GM18505 (cell line): ENCODE measurements at regions not wholly inside any gene's neighbourhood (a gene's known extent, or its start where the extent isn't known, plus 50 kb on each side); places are given as distances from the start of the nearest gene placed in this dataset.

ENCODE experiments used
- ATAC-seq: cut with Tn5 transposase; IDR thresholded peaks from one replicate; pipeline ENCODE4 v1.9.1; 2021; ENCODE audit not compliant: unreplicated experiment
- POLR2A ChIP-seq: IDR thresholded peaks from 4 replicates; pipeline ENCODE4 v1.6.1; 2011; ENCODE audit warnings: borderline replicate concordance; ENCODE audit not compliant: insufficient read depth, insufficient read length; ENCODE audit errors: extremely low read depth

DNA sequence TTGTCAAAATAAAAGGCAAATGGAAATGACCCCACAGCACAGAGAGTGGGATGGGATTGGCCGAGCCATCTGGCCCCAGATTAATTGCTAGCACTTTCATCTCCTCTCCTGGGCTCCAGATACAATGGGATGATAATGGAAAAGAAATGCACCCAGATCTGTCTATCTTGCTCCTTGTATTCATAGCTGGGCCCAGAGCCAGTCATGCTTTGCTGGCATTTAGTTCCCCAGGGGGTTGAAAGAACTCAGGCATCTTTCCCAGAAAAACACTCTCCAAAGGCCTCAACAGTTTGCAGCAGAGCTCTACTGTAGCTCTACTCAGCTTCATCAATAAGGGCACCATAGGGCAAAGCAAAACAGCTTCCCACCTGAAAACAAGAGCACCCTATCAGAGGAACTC, 116.0 kb upstream of the FOXA2 start:
- no peak for TF ChIP-seq POLR2A
- ATAC-seq, result no peak

DNA sequence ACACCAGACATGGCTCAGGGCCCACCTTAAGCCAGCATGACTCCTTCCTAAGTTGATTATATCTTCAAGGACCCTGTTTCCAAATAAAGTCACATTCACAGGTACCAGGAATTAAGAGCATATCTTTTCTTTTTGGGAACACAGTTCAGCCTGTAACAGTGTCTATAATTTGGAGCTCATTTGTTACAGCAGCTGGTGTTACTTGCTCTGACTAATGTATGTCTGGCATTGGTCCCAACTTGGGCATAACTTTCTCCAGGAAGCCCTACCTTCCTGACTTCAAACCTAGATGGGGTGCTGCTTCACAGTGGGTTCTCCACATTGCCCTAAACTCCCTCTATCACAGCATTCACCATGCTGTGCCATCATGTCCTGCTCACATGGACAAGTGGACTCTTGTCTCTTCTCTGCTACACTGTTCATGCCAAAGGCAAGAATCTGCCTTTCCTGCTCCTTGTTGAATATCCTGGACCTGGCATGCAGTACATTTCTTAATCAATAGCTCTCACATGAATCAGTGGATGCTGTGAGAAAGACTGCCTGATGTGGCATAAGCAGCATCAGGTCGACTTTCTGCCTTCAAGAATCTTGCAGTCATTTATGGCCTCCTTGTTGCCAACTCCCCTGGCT, 117.4 kb upstream of the FOXA2 start:
- TF ChIP-seq POLR2A, result no peak
- ATAC-seq, result no peak

DNA sequence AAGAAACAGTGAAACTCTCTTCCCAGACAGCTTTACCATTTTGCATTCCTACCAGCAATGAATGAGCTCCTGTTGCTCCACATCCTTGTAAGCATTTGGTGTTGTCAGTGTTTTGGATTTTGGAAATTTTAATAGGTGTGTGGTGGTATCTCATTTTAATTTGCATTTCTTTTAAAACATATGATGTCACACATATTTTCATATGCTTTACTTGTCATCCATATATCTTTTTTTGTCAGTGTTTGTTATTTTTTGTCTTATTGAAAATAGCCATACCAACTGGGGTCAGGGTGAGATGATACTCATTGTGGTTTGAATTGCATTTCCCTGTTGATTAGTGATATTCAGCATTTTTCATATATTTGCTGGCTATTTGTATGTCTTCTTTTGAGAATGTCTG, 119.5 kb upstream of the FOXA2 start:
- no peak for ATAC-seq
- no peak for TF ChIP-seq POLR2A

DNA sequence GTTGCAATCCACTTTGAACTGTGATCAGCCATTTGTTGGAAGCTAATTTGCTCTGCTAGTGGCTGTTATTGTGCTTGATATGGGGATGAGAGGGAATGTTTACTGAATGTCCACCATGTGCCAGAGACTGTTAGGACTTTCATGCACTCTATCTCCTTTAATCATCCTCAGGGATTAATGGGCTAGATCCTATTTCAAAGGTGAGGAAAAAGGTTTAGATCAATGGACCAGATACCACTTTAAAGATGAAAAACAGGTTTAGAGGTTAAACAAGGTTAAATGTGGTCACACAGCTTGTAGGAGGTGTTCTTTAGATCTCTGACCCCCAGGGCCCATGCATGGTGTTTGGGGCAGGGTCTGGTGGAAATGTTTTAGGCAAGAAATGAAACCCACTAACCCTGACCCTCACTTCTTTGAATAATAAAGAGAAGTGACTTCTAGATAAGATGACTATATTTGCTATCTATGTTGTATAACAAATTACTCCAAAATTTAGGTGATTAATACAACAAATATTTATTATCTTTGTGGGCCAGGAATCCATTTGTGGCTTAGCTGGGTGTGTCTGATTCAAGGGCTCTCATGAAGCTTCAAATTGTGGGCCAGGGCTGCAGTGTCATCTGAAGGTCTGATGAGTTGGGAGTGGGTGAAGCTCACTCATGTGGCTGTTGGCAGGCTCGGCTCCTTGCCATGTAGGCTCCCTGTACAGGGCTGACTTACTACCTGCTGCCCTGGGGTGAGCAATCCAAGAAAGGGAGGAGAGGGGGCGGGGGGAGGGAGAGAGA, 127.8 kb upstream of the FOXA2 start:
- no peak for ATAC-seq
- TF ChIP-seq POLR2A, result no peak

DNA sequence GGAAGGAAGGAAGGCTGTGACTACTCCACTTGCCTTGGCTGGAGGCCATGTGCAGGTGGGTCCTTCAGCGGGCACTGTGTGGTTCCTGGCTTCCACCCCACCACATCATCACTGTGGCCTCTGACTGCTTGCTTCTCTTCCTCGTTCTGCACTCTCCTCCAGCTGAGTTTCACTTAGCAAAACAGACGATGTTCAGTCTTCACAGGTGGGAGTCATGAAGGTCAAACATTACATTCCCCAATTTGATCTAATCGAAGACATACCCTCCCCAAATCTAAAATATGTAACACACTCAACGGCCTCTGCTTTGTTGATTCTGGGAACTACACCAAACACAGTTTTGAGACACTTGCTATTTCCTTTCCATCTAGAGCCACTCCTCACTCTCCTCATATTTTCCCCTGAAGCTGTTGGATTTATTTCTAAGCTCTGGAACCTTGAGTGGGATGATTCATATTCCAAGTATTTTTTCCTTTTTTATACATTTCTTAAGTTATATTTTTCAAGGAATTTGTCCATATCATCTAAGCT, 132.5 kb upstream of the FOXA2 start:
- no peak for ATAC-seq
- no peak for TF ChIP-seq POLR2A

DNA sequence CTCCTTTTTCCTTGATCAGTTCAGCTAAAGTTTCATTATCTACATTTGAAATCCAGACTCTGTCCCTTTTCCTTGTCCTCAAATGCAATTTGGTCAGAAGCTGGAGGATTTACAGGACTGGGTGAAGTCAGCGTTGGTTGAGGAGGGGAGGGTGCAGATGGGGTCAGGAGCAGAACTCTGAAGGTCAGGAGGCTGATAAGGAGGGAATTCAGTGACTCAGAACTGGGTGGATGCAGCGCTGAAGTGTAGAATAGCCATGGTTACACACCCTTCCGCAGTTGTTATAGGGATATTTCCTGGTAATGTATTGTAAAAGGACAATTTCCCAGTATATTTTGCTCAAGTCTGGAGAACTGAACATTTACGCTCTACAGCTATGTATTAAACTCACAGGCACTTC, 133.1 kb upstream of the FOXA2 start:
- ATAC-seq, result no peak
- TF ChIP-seq POLR2A, result no peak

DNA sequence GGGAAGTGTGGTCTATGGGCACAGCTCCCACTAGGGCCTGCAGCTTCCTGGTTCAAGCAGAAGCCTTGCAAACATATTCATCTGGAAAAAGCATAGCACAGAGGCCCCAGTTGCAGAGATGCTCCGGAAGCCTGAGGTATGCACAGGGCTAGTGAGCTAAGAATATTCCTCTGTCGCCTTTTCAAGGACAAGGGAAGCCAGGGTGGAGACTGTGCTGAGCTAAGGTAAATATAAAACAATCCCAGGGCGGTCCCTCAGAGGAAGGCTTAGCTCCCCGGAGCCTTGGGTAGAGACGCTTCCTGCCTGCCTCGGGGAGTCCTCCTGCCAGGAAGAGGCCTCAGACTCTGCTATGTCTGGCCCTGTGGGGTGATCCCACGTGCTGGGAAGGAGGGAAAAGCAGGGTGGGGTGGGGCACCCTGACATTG, 134.8 kb upstream of the FOXA2 start:
- no peak for TF ChIP-seq POLR2A
- no peak for ATAC-seq

DNA sequence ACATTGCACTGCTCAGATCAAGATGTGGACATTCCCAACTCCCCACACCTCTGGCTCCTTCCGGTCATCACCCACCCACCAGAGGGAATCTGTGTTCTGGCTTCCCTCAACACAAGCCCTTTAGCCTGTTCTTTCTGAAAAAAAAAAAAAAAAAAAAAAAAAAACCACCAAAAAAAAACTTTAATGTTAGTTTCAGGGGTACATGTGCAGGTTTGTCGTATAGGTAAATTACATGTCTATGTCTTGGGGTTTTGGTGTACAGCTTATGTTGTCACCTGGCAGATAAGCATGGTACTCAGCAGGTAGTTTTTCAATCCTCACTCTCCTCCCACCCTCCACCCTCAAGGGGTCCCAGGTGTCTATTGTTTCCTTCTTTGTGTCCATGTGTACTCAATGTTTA, 135.8 kb upstream of the FOXA2 start:
- ATAC-seq, result no peak
- no peak for TF ChIP-seq POLR2A

DNA sequence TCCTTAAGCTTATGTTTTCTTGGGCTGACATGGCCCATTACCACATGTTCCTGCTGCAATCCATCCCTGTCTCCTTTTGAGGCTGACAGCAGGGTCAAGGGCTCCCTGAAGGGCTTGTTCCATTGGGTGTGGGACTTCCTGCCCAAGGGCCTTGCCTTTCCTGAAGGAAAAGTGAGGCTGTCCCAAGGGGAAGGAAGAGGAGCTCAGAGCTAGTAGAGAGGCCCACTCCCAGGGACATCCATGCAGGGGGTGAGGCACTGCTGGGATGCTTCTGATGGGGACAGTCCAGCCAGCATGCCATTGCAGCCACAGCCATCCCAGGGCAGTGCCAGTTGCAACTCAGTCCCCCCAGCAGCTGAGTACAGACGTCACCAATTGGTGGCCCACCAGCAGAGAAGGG, 138.4 kb upstream of the FOXA2 start:
- TF ChIP-seq POLR2A, result no peak
- no peak for ATAC-seq

DNA sequence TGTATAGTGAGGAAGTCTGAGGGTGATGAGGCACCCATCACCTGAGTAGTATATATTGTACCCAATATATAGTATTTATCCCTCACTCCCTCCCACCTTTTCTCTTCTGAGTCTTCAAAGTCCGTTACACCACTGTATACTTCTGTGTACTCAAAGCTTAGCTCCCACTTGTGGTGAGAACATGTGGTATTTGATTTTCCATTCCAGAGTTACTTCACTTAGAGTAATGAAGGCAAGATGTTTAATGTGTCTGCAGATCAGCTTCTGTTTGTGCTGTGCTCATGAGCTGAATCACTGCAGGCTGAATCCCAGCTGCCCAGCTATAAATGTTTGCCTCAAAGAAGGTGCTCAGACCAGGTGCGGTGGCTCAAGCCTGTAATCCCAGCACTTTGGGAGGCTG, 139.3 kb upstream of the FOXA2 start:
- ATAC-seq, result no peak
- no peak for TF ChIP-seq POLR2A

DNA sequence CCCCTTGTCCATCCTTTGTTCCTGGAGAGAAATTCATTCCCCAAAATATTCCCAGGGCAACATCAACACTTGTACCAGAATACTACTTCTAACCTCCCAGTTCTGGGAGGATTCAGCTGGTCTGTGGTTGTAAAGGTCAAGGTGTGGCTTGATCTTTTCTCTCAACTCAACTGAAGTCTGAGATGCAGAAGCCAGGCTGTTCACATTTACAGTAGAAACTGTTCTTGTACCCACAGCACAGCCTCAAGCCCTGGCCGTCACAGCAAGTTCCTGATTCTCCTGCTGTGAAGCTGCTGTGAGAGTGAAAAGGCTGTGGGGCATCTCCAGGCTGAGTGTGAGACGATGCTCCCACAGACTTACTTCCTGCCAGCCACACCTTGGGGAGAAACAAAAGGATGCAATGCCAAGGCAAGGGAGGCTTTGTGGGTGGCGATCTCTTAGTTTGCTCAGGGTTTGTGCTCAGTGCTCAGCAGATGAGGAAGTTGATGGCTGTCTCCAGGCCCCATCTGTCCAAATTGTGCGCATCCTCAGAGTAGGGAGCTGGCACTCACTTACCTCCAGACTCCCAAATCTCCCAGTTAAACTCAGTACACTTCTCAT, 143.9 kb upstream of the FOXA2 start:
- ATAC-seq, result no peak
- TF ChIP-seq POLR2A, result no peak

DNA sequence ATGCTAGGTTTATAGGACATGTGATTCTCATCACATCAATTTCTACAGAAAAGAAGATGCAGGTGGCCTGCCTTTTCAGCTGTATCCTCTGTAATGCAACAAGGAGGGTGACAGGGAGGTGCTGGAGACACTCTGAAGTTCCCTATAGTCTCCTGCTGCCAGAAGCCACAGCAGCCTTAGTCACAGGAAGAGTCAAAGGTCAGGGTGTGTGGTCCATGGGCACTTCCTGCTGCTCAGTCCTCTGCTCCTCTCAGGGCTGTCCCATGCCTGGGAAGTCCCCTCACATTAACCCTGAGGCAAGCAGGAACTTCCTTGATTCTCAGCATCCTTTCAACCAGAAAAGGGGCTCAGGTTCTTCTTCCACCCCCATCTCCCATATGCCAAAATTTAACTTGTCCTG, 144.8 kb upstream of the FOXA2 start:
- ATAC-seq, result no peak

DNA sequence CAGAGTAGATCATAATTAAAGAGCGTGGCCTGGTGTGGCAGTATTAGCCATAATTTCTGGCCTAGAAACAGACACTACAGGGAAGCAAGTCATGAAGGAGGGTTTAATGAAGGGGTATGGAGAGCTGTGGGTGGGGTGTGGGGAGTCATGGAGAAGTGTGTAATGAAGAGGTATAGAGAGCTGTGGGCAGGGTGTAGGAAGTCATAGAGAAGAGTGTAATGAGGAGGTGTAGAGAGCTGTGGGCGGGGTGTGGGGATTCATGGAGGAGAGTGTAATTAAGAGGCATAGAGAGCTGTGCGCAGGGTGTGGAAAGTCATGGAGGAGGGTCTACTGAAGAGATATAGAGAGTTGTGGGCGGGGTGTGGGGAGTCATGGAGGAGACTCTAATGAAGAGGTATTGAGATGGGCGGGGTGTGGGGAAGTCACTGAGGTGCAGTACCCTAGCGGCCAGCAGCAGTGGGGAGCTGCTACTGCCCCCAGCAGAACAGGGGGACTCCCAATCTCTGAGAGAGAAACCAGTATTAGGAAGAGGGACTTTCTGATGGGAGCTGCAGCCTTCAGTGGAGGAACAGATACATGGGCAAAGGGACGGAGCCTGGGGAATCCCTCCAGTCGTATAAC, 145.4 kb upstream of the FOXA2 start:
- no peak for ATAC-seq
- TF ChIP-seq POLR2A, result no peak

More for the DNA sequence above, 144.8 kb upstream of the FOXA2 start:
- TF ChIP-seq POLR2A, result no peak
